ENCODE measurements at regions not wholly inside any gene's neighbourhood (a gene's known extent, or its start where the extent isn't known, plus 50 kb on each side); places are given as distances from the start of the nearest gene placed in this dataset.

DNA sequence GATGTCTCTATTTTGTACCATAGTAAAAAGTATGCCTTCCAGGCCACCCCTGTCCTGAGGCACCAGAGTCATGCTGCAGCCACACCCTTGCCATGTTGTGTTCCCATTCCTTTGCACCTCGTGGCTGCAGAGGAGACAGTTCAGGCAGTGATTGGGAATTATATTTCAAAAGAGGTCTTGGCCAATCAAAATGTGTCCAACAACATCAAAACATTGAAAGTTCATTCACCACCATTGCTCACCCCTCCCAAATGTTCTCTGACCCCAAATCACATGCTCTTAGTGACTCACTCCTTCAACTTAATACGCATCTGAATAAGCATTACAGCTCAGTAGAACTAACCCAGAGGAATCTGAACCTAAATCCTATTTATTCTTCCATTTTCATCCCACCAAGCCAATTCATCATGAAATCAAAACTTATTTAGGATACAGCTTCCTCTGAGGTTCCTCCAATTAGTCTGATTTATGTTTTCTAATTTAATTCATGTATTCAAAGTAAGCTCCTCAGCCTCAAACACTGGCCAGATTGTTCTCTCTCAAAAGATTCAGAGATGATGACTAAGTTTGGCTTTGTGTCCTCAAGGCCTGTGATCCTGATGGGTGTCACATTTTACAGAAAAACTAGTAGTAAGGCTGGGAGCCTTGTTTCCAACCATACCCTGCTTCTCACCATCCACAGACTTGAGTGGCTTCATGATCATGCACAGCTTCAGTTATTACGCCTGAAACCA lies 323.2 kb upstream of the INTU start:
- TF ChIP-seq, protein P1, sequence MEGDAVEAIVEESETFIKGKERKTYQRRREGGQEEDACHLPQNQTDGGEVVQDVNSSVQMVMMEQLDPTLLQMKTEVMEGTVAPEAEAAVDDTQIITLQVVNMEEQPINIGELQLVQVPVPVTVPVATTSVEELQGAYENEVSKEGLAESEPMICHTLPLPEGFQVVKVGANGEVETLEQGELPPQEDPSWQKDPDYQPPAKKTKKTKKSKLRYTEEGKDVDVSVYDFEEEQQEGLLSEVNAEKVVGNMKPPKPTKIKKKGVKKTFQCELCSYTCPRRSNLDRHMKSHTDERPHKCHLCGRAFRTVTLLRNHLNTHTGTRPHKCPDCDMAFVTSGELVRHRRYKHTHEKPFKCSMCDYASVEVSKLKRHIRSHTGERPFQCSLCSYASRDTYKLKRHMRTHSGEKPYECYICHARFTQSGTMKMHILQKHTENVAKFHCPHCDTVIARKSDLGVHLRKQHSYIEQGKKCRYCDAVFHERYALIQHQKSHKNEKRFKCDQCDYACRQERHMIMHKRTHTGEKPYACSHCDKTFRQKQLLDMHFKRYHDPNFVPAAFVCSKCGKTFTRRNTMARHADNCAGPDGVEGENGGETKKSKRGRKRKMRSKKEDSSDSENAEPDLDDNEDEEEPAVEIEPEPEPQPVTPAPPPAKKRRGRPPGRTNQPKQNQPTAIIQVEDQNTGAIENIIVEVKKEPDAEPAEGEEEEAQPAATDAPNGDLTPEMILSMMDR (IDR thresholded peaks at IDR 0.05; ENCODE audit: unreplicated experiment): no peak
- peaks cover 35% of the 10 kb centered on the region for H3K9me3 Mint-ChIP-seq
- H3K4me3 Mint-ChIP-seq: no peak overlapping the region
- H3K27me3 Mint-ChIP-seq (ENCODE audit: low read depth): no peaks in the 10 kb centered on the region
- no peak for DNase-seq (ENCODE audit: low spot score in 2 of 2, unreplicated experiment in 2 of 2)
- H3K27ac Mint-ChIP-seq: no peak overlapping the region
- no peaks in the 10 kb centered on the region for H3K4me1 Mint-ChIP-seq
- peaks cover 3% of the 10 kb centered on the region for H3K36me3 Mint-ChIP-seq

- DNase-seq (ENCODE audit: low spot score in 2 of 2, unreplicated experiment in 2 of 2): no peak
- no peaks in the 10 kb centered on the region for H3K4me1 Mint-ChIP-seq
- H3K4me3 Mint-ChIP-seq: no peak overlapping the region
- no peaks in the 10 kb centered on the region for H3K27me3 Mint-ChIP-seq (ENCODE audit: low read depth)
- H3K9me3 Mint-ChIP-seq: peaks cover 47% of the 10 kb centered on the region
- TF ChIP-seq, protein P1 (IDR thresholded peaks at IDR 0.05; ENCODE audit: unreplicated experiment): no peak
- H3K36me3 Mint-ChIP-seq: peaks cover 3% of the 10 kb centered on the region
- H3K27ac Mint-ChIP-seq: no peak overlapping the region
Observed at GRCh38 chr4:127311371-127311770, 321.4 kb upstream of the INTU start.

GRCh38 chr4:127311924-127312323 lies 320.8 kb upstream of the INTU start:
- no peak for DNase-seq (ENCODE audit: low spot score in 2 of 2, unreplicated experiment in 2 of 2)
- H3K27ac Mint-ChIP-seq: no peak overlapping the region
- H3K9me3 Mint-ChIP-seq: peaks cover 53% of the 10 kb centered on the region
- H3K27me3 Mint-ChIP-seq (ENCODE audit: low read depth): no peaks in the 10 kb centered on the region
- TF ChIP-seq, protein P1 (IDR thresholded peaks at IDR 0.05; ENCODE audit: unreplicated experiment): no peak
- H3K4me3 Mint-ChIP-seq: no peak overlapping the region
- no peaks in the 10 kb centered on the region for H3K4me1 Mint-ChIP-seq
- peaks cover 3% of the 10 kb centered on the region for H3K36me3 Mint-ChIP-seq

GRCh38 chr4:127313767-127314166 lies 319.0 kb upstream of the INTU start:
- Mint-ChIP-seq H3K36me3 (peaks cover 3% of the 10 kb centered on the region), H3K27me3 (ENCODE audit: low read depth) (no peaks in the 10 kb centered on the region), H3K4me3 (no peak overlapping the region), H3K9me3 (peaks cover 55% of the 10 kb centered on the region), H3K27ac (no peak overlapping the region), H3K4me1 (no peaks in the 10 kb centered on the region)
- no peak for DNase-seq (ENCODE audit: low spot score in 2 of 2, unreplicated experiment in 2 of 2)
- TF ChIP-seq, protein P1 (IDR thresholded peaks at IDR 0.05; ENCODE audit: unreplicated experiment): no peak

DNA sequence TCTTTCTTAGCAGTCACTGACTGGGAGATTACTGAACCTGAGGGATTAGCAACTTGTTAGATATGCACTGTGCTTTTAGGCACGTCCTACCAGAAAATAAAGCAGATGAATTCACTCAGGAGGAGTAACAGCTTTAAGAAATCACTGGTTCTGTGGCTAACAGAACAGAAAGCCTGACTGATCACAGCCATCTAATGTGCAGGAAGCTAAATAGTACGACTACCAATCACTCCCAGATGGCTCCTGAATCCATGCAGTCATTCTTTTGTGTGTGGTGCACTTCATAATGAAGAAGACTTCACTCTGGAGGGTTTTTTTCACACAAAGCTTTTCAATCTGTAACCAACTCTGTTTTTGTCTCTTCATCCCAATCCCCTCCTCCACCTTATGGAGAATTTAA lies 305.3 kb upstream of the INTU start:
- no peak overlapping the region for H3K27ac Mint-ChIP-seq
- TF ChIP-seq, protein P1 (IDR thresholded peaks at IDR 0.05; ENCODE audit: unreplicated experiment): no peak
- no peak overlapping the region for H3K4me3 Mint-ChIP-seq
- H3K36me3 Mint-ChIP-seq: peaks cover 2% of the 10 kb centered on the region
- no peak for DNase-seq (ENCODE audit: low spot score in 2 of 2, unreplicated experiment in 2 of 2)
- H3K4me1 Mint-ChIP-seq: peaks cover 2% of the 10 kb centered on the region
- H3K9me3 Mint-ChIP-seq: peaks cover 23% of the 10 kb centered on the region
- H3K27me3 Mint-ChIP-seq (ENCODE audit: low read depth): peaks cover 3% of the 10 kb centered on the region
